Nephron progenitor cell (in vitro differentiated cells): ENCODE measurements at regions not wholly inside any gene's neighbourhood (a gene's known extent, or its start where the extent isn't known, plus 50 kb on each side); places are given as distances from the start of the nearest gene placed in this dataset.

ENCODE experiments used
- DNase-seq: peaks from one replicate; pipeline ENCODE4 v3.0.0; 2021
- H3K27ac Mint-ChIP-seq: 2 replicates; pipeline ENCODE4 v1.8.0; 2021; ENCODE audit warnings: mild to moderate bottlenecking, moderate library complexity, mixed read lengths
- H3K27me3 Mint-ChIP-seq: 2 replicates; pipeline ENCODE4 v1.8.0; 2021; ENCODE audit warnings: mild to moderate bottlenecking, low read depth, mixed read lengths; ENCODE audit not compliant: poor library complexity
- H3K36me3 Mint-ChIP-seq: 2 replicates; pipeline ENCODE4 v1.8.0; 2021; ENCODE audit warnings: low read depth, mixed read lengths
- H3K4me1 Mint-ChIP-seq: 2 replicates; pipeline ENCODE4 v1.8.0; 2021; ENCODE audit warnings: mixed read lengths
- H3K4me3 Mint-ChIP-seq: 2 replicates; pipeline ENCODE4 v1.8.0; 2021; ENCODE audit warnings: mild to moderate bottlenecking, moderate library complexity, mixed read lengths
- H3K9me3 Mint-ChIP-seq: 2 replicates; pipeline ENCODE4 v1.8.0; 2021; ENCODE audit warnings: mild to moderate bottlenecking, moderate library complexity, mixed read lengths
- TF ChIP-seq, protein P1 (sequence below): fragments of 200-600 bp; sonication (generic); IDR thresholded peaks from 2 replicates; pipeline ENCODE4 v1.5.0; 2021; ENCODE audit warnings: antibody characterized with exemption

- Mint-ChIP-seq H3K27me3 (peaks cover 11% of the 10 kb centered on the region), H3K4me1 (peaks cover 24% of the 10 kb centered on the region), H3K4me3 (no peak overlapping the region), H3K27ac (peak overlapping the region; percentile 85), H3K36me3 (peaks cover under 1% of the 10 kb centered on the region), H3K9me3 (peaks cover 3% of the 10 kb centered on the region)
- TF ChIP-seq, protein P1, sequence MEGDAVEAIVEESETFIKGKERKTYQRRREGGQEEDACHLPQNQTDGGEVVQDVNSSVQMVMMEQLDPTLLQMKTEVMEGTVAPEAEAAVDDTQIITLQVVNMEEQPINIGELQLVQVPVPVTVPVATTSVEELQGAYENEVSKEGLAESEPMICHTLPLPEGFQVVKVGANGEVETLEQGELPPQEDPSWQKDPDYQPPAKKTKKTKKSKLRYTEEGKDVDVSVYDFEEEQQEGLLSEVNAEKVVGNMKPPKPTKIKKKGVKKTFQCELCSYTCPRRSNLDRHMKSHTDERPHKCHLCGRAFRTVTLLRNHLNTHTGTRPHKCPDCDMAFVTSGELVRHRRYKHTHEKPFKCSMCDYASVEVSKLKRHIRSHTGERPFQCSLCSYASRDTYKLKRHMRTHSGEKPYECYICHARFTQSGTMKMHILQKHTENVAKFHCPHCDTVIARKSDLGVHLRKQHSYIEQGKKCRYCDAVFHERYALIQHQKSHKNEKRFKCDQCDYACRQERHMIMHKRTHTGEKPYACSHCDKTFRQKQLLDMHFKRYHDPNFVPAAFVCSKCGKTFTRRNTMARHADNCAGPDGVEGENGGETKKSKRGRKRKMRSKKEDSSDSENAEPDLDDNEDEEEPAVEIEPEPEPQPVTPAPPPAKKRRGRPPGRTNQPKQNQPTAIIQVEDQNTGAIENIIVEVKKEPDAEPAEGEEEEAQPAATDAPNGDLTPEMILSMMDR: no peak
- no peak for DNase-seq
Observed at GRCh38 chr9:759541-759940, 82.0 kb upstream of the DMRT1 start.

- Mint-ChIP-seq H3K4me3 (no peak overlapping the region), H3K4me1 (peaks cover 17% of the 10 kb centered on the region), H3K9me3 (peaks cover 3% of the 10 kb centered on the region), H3K27me3 (peaks cover 11% of the 10 kb centered on the region), H3K27ac (peak overlapping the region; percentile 85), H3K36me3 (no peaks in the 10 kb centered on the region)
- TF ChIP-seq, protein P1: no peak
- DNase-seq: no peak
Observed at GRCh38 chr9:759983-760736, 81.3 kb upstream of the DMRT1 start.

- H3K9me3 Mint-ChIP-seq: no peaks in the 10 kb centered on the region
- peaks cover 16% of the 10 kb centered on the region for H3K27me3 Mint-ChIP-seq
- H3K27ac Mint-ChIP-seq: no peak overlapping the region
Observed at GRCh38 chr9:761176-761792, 80.2 kb upstream of the DMRT1 start.

GRCh38 chr9:761793-762560, 79.5 kb upstream of the DMRT1 start:
- no peak for DNase-seq
- peaks cover 16% of the 10 kb centered on the region for H3K27me3 Mint-ChIP-seq
- peaks cover 6% of the 10 kb centered on the region for H3K4me1 Mint-ChIP-seq
- H3K4me3 Mint-ChIP-seq: no peak overlapping the region
- no peak overlapping the region for H3K27ac Mint-ChIP-seq
- H3K9me3 Mint-ChIP-seq: no peaks in the 10 kb centered on the region
- no peaks in the 10 kb centered on the region for H3K36me3 Mint-ChIP-seq
- TF ChIP-seq, protein P1: no peak

More at GRCh38 chr9:761176-761792, 80.2 kb upstream of the DMRT1 start:
- DNase-seq: no peak
- TF ChIP-seq, protein P1: no peak
- no peaks in the 10 kb centered on the region for H3K36me3 Mint-ChIP-seq
- H3K4me1 Mint-ChIP-seq: peaks cover 6% of the 10 kb centered on the region
- H3K4me3 Mint-ChIP-seq: no peak overlapping the region

DNA sequence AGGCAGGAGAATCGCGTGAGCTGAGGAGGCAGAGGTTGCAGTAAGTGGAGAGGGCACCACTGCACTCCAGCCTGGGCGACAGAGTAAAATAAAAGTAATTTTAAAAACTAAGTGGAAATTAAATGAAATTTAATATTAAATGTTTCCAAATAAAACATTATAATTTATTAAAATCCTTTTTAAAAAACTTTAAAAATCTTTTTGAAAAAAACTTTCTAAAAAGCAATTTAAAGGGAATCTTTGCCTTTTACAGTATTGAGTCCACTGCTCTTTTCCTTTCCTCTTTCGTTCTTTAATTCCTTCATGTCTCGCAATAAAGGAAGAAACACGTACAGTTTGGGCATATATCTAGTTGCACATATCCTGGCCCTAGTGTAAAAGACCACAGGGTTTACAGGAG, 77.8 kb upstream of the DMRT1 start:
- Mint-ChIP-seq H3K4me3 (no peak overlapping the region), H3K27me3 (peaks cover 16% of the 10 kb centered on the region), H3K27ac (no peak overlapping the region), H3K4me1 (peaks cover 6% of the 10 kb centered on the region), H3K9me3 (peaks cover 16% of the 10 kb centered on the region), H3K36me3 (peaks cover 4% of the 10 kb centered on the region)
- TF ChIP-seq, protein P1: no peak
- DNase-seq: no peak
